ENCODE measurements at regions not wholly inside any gene's neighbourhood (a gene's known extent, or its start where the extent isn't known, plus 50 kb on each side); places are given as distances from the start of the nearest gene placed in this dataset.

- no peak for TF ChIP-seq POLR2AphosphoS5 (IDR thresholded peaks at IDR 0.05; ENCODE audit: low read depth, low read length)
- no peak for TF ChIP-seq REST (IDR thresholded peaks at IDR 0.05; ENCODE audit: insufficient read depth in 1 of 2, low read depth in 2 of 2, low read length in 2 of 2)
- TF ChIP-seq TAF1 (IDR thresholded peaks at IDR 0.05; ENCODE audit: borderline replicate concordance, insufficient read depth, low read length): no peak
- no peak for TF ChIP-seq SIN3A (IDR thresholded peaks at IDR 0.05; ENCODE audit: borderline replicate concordance, insufficient read depth, low read length)
These were observed 145.2 kb upstream of the SYT13 start for GRCh38 chr11:45431046-45432018.
